Lung (tissue), 11 donors: ENCODE measurements at regions not wholly inside any gene's neighbourhood (a gene's known extent, or its start where the extent isn't known, plus 50 kb on each side); places are given as distances from the start of the nearest gene placed in this dataset.

Source experiments
- ATAC-seq: fragments of 200-7000 bp; cut with Tn5 transposase; one replicate; pipeline ENCODE4 v1.9.1; 2020; ENCODE audit warnings: moderate number of reproducible peaks; ENCODE audit not compliant: insufficient read depth, low FRiP score
- DNase-seq, 3 donors: peaks; one replicate each; pipeline ENCODE4 v3.0.0-alpha.2; 2013 to 2017
- H3K27ac ChIP-seq, 2 donors: one replicate each; pipeline ENCODE4 v1.5.1; 2013; ENCODE audit warnings: mild to moderate bottlenecking in 2 of 2, moderate library complexity in 2 of 2, control low read depth in 1 of 2, inconsistent platforms in 1 of 2, low read depth in 1 of 2, low read length in 1 of 2
- H3K27me3 ChIP-seq, 3 donors: one replicate each; pipeline ENCODE4 v1.5.1; 2013; ENCODE audit warnings: low read length in 2 of 3; ENCODE audit not compliant: control insufficient read depth in 3 of 3, insufficient read depth in 3 of 3
- H3K36me3 ChIP-seq, 4 donors: one replicate each; pipeline ENCODE4 v1.5.1; 2013; ENCODE audit warnings: low read length in 4 of 4, mild to moderate bottlenecking in 1 of 4, moderate library complexity in 1 of 4; ENCODE audit not compliant: control insufficient read depth in 4 of 4, insufficient read depth in 4 of 4
- H3K4me1 ChIP-seq, 5 donors: one replicate each; pipeline ENCODE4 v1.5.1; 2013; ENCODE audit warnings: low read length in 5 of 5, mild to moderate bottlenecking in 2 of 5, moderate library complexity in 1 of 5; ENCODE audit not compliant: control insufficient read depth in 5 of 5, insufficient read depth in 5 of 5
- H3K4me3 ChIP-seq: one replicate; pipeline ENCODE4 v1.5.1; 2013; ENCODE audit warnings: mild to moderate bottlenecking, control low read depth, moderate library complexity
- H3K9ac ChIP-seq, 2 donors: one replicate each; pipeline ENCODE4 v1.5.1; 2013; ENCODE audit warnings: low read length in 2 of 2, control low read depth in 1 of 2; ENCODE audit not compliant: insufficient read depth in 1 of 2
- H3K9me3 ChIP-seq, 4 donors: one replicate each; pipeline ENCODE4 v1.5.1; 2013; ENCODE audit warnings: low read length in 3 of 4, mild to moderate bottlenecking in 1 of 4, moderate library complexity in 1 of 4; ENCODE audit not compliant: control insufficient read depth in 4 of 4, insufficient read depth in 3 of 4
- WGBS, 2 donors: extraction: QIAGEN DNeasy Blood & Tissue Kit; methylation state at CpG; one replicate each; pipeline ENCODE4 v1.1.7; 2013; 5-methylcytosine and 5-hydroxymethylcytosine counted together
- TF ChIP-seq, protein P1 (sequence below): IDR thresholded peaks from 2 replicates; pipeline ENCODE4 v1.5.1; 2012; ENCODE audit warnings: mild to moderate bottlenecking; ENCODE audit errors: control extremely low read depth, extremely low read depth
- donor health status: control.
- donor health status: control.
- donor health status: Bipolar disorder and iron deficiency.
- donor health status: healthy.
- donor health status: DM: yes; HTN: yes; CAD: no.

DNA sequence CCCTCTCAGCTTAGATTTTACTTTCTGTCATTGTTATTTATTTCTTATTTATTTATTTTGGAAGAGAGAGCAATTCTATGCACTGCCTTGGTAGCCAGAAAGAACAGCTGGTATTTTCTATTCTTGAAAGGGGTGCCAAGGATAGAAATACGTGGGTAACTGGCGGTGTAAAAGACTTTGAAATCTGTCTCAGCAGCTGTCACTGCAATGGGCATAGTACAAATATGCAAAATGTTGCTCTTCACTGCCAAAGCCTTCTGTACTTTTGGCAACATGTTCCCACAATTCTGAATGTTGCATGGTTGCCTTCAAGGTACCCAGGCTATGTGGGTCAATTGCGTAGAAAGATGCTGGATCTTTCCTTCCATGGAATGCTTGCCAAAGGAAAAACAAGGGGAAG, 230.2 kb upstream of the EDIL3 start:
- WGBS, 2 donors, result 77 to 82% methylated on average over 3 of the region's 3 CpGs
- Histone ChIP-seq H3K27ac (no peak overlapping the region), H3K4me1 (peaks cover 0 to 8% (median 0%) of the 10 kb centered on the region in 5 donors), H3K36me3 (no peaks in the 10 kb centered on the region), H3K27me3 (no peaks in the 10 kb centered on the region), H3K9ac (no peak overlapping the region), H3K4me3 (no peak overlapping the region), H3K9me3 (no peaks in the 10 kb centered on the region)
- DNase-seq (peak in 2 of 3 donors; percentile 16 to 71), ATAC-seq (no peak)
- TF ChIP-seq, protein P1, sequence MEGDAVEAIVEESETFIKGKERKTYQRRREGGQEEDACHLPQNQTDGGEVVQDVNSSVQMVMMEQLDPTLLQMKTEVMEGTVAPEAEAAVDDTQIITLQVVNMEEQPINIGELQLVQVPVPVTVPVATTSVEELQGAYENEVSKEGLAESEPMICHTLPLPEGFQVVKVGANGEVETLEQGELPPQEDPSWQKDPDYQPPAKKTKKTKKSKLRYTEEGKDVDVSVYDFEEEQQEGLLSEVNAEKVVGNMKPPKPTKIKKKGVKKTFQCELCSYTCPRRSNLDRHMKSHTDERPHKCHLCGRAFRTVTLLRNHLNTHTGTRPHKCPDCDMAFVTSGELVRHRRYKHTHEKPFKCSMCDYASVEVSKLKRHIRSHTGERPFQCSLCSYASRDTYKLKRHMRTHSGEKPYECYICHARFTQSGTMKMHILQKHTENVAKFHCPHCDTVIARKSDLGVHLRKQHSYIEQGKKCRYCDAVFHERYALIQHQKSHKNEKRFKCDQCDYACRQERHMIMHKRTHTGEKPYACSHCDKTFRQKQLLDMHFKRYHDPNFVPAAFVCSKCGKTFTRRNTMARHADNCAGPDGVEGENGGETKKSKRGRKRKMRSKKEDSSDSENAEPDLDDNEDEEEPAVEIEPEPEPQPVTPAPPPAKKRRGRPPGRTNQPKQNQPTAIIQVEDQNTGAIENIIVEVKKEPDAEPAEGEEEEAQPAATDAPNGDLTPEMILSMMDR, result no peak

DNA sequence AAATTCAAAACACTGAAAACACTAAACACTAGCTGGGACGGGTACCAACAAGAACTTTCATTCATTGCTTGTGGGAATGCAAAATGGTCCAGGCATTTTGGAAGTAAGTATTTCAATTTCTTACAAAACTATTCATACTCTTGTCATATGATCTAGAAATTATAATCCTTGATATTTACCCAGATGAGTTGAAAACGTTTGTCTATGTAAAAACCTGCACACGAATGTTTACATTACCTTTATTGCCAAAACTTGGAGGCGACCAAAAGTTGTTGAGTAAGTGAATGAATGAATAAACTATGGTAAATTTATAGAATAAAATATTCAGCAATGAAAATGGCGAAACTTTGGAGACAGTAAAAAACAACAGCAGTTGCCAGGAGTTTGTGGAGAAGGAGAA, 222.1 kb upstream of the EDIL3 start:
- no peak for ATAC-seq
- no peak overlapping the region for H3K9ac ChIP-seq
- H3K36me3 ChIP-seq, result no peaks in the 10 kb centered on the region
- H3K27ac ChIP-seq, result no peak overlapping the region
- H3K9me3 ChIP-seq, result no peaks in the 10 kb centered on the region
- TF ChIP-seq, protein P1, result no peak
- no peak overlapping the region for H3K4me3 ChIP-seq
- 81 to 84% methylated on average over 5 of the region's 5 CpGs for WGBS, 2 donors
- H3K27me3 ChIP-seq, result no peaks in the 10 kb centered on the region
- no peaks in the 10 kb centered on the region for H3K4me1 ChIP-seq
- no peak for DNase-seq

DNA sequence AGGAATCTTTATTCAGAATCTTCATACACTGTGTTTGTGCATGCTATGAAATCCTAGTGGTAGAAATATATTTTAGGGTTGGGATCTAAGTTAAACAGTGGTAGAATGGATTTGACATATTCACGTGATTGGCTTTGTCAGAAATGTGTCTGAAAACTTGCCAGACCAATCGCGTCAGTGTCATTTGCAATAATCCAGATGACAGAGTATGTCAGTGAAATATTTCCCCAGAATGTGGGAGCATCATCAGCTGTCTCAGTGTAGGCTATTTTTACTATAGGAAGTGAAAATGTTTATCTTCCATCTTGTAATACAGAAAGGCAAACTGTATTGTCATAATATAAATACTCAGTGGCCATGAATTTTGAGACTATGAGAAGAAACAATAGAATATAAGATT, 220.6 kb upstream of the EDIL3 start:
- WGBS, 2 donors, result 53 to 57% methylated on average over 3 of the region's 3 CpGs
- no peak for ATAC-seq
- Histone ChIP-seq H3K4me3 (no peak overlapping the region), H3K27ac (no peak overlapping the region), H3K4me1 (no peaks in the 10 kb centered on the region), H3K27me3 (no peaks in the 10 kb centered on the region), H3K36me3 (no peaks in the 10 kb centered on the region), H3K9ac (no peak overlapping the region), H3K9me3 (no peaks in the 10 kb centered on the region)
- TF ChIP-seq, protein P1, result no peak
- no peak for DNase-seq

DNA sequence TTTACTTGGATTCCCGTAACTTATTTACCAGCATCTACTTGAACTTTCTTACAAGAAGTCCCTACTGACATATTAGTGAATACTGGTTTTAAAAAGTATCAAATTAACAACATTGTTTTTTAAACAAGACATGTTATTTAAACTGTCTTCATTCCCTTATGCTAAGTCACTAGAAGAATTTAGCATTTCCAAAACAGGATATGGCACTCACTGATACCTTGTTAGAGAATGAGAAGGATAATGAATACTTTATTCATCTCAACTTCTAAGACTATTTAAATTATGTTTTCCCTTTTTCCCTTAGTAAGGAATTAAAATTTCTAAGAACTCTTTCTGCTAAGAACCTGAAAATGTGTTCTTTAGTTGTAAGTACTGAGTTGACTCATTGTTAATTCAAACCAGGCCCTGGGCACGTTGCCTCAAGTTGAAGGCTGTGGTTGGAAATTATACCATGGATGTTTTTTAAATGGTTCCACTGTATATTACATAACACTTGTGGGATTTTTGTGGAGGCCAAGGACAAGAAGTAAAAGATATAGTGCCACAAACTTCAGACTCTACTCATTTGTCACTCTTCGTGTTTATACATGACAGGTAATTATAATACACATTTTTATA, 219.0 kb upstream of the EDIL3 start:
- ATAC-seq (no peak), DNase-seq (no peak)
- Histone ChIP-seq H3K36me3 (no peaks in the 10 kb centered on the region), H3K4me1 (no peaks in the 10 kb centered on the region), H3K27me3 (no peaks in the 10 kb centered on the region), H3K9ac (no peak overlapping the region), H3K4me3 (no peak overlapping the region), H3K27ac (no peak overlapping the region), H3K9me3 (no peaks in the 10 kb centered on the region)
- WGBS, 2 donors, result 71 to 77% methylated on average over 3 of the region's 3 CpGs
- TF ChIP-seq, protein P1, result no peak
